ENCODE measurements at regions not wholly inside any gene's neighbourhood (a gene's known extent, or its start where the extent isn't known, plus 50 kb on each side); places are given as distances from the start of the nearest gene placed in this dataset.

GRCh38 chr2:175631245-175631623 lies 370.8 kb downstream of the LNPK start:
- ATAC-seq (ENCODE audit: low FRiP score in 2 of 2) = no peak
- Histone ChIP-seq H3K4me3 (no peak overlapping the region), H3K27ac (no peak overlapping the region), H3K27me3 (no peaks in the 10 kb centered on the region), H3K9me3 (no peaks in the 10 kb centered on the region), H3K36me3 (no peaks in the 10 kb centered on the region), H3K4me1 (no peaks in the 10 kb centered on the region)
- TF ChIP-seq POLR2AphosphoS5 (IDR thresholded peaks at IDR 0.05) = no peak
- no peak for TF ChIP-seq EP300 (IDR thresholded peaks at IDR 0.05)
- no peak for TF ChIP-seq POLR2A (IDR thresholded peaks at IDR 0.05)
- no peak for TF ChIP-seq CTCF (IDR thresholded peaks at IDR 0.05)
- no peak for DNase-seq

DNA sequence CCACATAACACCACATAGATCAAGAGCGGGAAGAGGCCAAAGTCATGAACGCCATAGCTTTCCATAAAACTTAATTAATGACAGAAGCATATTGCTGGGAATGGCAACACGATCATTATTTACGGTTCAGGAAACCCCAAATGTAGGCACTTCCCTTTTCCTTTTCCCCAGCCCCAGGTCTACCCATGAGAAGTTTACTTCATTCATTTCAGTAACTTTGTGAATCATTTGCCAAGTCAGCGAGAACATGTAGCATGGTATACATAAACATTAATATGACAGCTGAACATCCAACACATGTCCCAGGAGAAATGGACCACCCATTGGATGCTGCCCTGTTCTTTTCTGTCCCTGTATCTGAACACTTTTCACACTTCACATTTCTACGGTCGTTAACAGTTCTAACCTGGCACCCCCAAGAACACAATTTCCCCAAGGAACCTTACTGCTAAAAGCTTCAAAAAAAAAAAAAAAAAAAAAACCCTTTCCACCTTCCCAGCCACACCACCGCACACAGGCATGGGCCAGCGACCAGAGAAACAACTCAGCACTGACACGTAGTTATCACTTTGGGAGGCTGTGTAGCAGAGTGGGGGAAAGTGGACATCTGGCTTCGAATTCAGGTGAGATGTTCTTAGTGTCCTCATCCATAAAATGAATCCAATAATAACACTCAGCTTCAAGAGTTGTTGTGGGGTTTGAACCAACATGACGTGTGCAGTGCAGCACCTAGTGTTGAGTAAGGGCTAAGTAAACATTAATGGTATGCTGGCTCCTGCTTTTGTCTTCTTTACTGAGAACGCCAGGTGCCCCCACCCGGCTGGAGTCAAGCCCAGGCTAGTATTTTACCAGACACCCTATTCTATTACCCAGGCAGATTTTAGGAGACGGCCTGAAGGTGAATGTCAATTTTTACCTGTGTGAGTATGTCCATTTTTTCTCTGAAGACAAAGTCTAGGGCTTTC lies 371.5 kb downstream of the LNPK start:
- no peaks in the 10 kb centered on the region for H3K27me3 ChIP-seq
- ATAC-seq (ENCODE audit: low FRiP score in 2 of 2) = no peak
- 62 to 67% methylated on average over 15 of the region's 15 CpGs for WGBS, 2 donors
- H3K4me3 ChIP-seq = no peak overlapping the region
- TF ChIP-seq POLR2A (IDR thresholded peaks at IDR 0.05) (no peak), POLR2AphosphoS5 (IDR thresholded peaks at IDR 0.05) (no peak), CTCF (IDR thresholded peaks at IDR 0.05) (no peak), EP300 (IDR thresholded peaks at IDR 0.05) (no peak)
- H3K4me1 ChIP-seq = no peaks in the 10 kb centered on the region
- DNase-seq = no peak
- H3K27ac ChIP-seq = no peak overlapping the region
- no peaks in the 10 kb centered on the region for H3K36me3 ChIP-seq
- H3K9me3 ChIP-seq = no peaks in the 10 kb centered on the region

DNA sequence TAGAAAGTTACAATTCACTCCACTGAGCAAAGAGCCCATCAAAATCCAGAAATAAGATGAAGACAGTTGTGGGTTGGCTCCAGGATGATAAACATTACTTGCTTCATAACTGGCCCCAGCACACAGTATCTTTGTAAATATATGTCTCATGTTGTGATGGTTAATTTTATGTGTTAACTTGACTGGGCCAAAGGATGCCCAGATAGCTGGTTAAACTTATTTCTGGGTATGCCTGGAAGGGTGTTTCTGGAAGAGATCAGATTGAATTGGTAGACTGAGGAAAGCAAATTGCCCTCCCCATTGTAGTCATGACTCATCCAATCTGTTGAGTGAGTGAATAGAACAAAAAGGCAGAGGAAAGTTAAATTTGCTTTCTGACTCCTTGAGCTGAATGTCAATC lies 373.8 kb downstream of the LNPK start:
- ATAC-seq (ENCODE audit: low FRiP score in 2 of 2) (no peak), DNase-seq (no peak)
- no peaks in the 10 kb centered on the region for H3K9me3 ChIP-seq
- H3K27me3 ChIP-seq = no peaks in the 10 kb centered on the region
- H3K27ac ChIP-seq = no peak overlapping the region
- no peaks in the 10 kb centered on the region for H3K4me1 ChIP-seq
- H3K4me3 ChIP-seq = no peak overlapping the region
- H3K36me3 ChIP-seq = no peaks in the 10 kb centered on the region
- TF ChIP-seq POLR2AphosphoS5 (IDR thresholded peaks at IDR 0.05) = no peak
- TF ChIP-seq POLR2A (IDR thresholded peaks at IDR 0.05) = no peak
- TF ChIP-seq EP300 (IDR thresholded peaks at IDR 0.05) = no peak
- no peak for TF ChIP-seq CTCF (IDR thresholded peaks at IDR 0.05)

DNA sequence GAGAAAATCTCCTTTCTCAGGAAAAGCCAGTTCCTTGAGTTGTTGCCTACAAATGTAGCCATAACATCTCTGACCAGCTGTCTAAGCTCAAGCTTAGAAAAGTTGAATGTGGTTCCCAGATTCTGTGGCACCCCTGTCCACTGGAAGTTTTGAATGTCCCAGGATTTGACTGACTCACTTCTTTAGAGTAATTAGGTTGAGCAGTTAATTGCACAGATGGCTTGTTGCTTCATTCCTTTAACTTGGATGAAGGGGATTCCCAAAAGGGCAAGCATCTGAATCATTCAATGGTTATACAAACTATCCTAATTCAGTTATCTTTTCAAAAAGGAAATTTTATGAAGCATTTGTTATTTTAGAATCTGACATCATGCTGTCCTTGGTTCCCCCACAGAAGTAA lies 374.7 kb downstream of the LNPK start:
- Histone ChIP-seq H3K27me3 (no peaks in the 10 kb centered on the region), H3K27ac (no peak overlapping the region), H3K4me3 (no peak overlapping the region), H3K36me3 (no peaks in the 10 kb centered on the region), H3K4me1 (no peaks in the 10 kb centered on the region), H3K9me3 (no peaks in the 10 kb centered on the region)
- ATAC-seq (ENCODE audit: low FRiP score in 2 of 2) (no peak), DNase-seq (no peak)
- TF ChIP-seq POLR2A (IDR thresholded peaks at IDR 0.05) (no peak), EP300 (IDR thresholded peaks at IDR 0.05) (no peak), POLR2AphosphoS5 (IDR thresholded peaks at IDR 0.05) (no peak), CTCF (IDR thresholded peaks at IDR 0.05) (no peak)

- Histone ChIP-seq H3K27ac (no peak overlapping the region), H3K9me3 (no peaks in the 10 kb centered on the region), H3K4me1 (no peaks in the 10 kb centered on the region), H3K4me3 (no peak overlapping the region), H3K27me3 (no peaks in the 10 kb centered on the region), H3K36me3 (no peaks in the 10 kb centered on the region)
- ATAC-seq (ENCODE audit: low FRiP score in 2 of 2) = no peak
- WGBS, 2 donors = 71 to 72% methylated on average over 4 of the region's 4 CpGs
- TF ChIP-seq CTCF (IDR thresholded peaks at IDR 0.05) (no peak), EP300 (IDR thresholded peaks at IDR 0.05) (no peak), POLR2AphosphoS5 (IDR thresholded peaks at IDR 0.05) (no peak), POLR2A (IDR thresholded peaks at IDR 0.05) (no peak)
- no peak for DNase-seq
Observed at GRCh38 chr2:175626796-175627195, 375.3 kb downstream of the LNPK start.
